SK-N-SH (cell line): ENCODE measurements at regions not wholly inside any gene's neighbourhood (a gene's known extent, or its start where the extent isn't known, plus 50 kb on each side); places are given as distances from the start of the nearest gene placed in this dataset.

Source experiments
- CTCF ChIA-PET: fragments of 300-600, 350-600 bp; formaldehyde crosslinking; extraction: SDS; loops from one replicate; lab custom pipeline; 2021; lab: Yijun Ruan, JAX
- POLR2A ChIA-PET: fragments of 350-600 bp; sonication (Branson Sonifier 250); formaldehyde crosslinking; extraction: SDS; loops from one replicate; lab custom pipeline; 2020; ENCODE audit warnings: antibody characterized with exemption, inconsistent platforms; lab: Yijun Ruan, JAX
- DNase-seq: peaks from one replicate; pipeline ENCODE4 v3.0.0; 2012
- H2AFZ ChIP-seq: fragments of 200-600 bp; sonication (generic); 2 replicates; pipeline ENCODE4 v1.8.1; 2016; ENCODE audit warnings: antibody characterized with exemption, mild to moderate bottlenecking, low read depth
- H3F3A ChIP-seq: fragments of 200-600 bp; sonication (generic); replicated peaks from 2 replicates; pipeline ENCODE3; 2016; ENCODE audit warnings: antibody characterized with exemption, mild to moderate bottlenecking; ENCODE audit not compliant: insufficient read depth
- H3K27ac ChIP-seq, 2 experiments: fragments of 200-500 bp in 1 of 2; fragments of 200-600 bp in 1 of 2; sonication (Bioruptor generic) in 1 of 2; sonication (generic), shearing (Covaris generic) in 1 of 2; 2 replicates each; pipeline versions ENCODE4 v1.5.1 to v1.6.1; 2014 to 2016; ENCODE audit warnings: low read depth in 2 of 2, inconsistent platforms in 1 of 2, low read length in 1 of 2, mild to moderate bottlenecking in 1 of 2, mixed read lengths in 1 of 2
- H3K27me3 ChIP-seq: fragments of 200-600 bp; sonication (generic), shearing (Covaris generic); 2 replicates; pipeline ENCODE4 v1.6.1; 2016; ENCODE audit warnings: mixed run types; ENCODE audit not compliant: insufficient read depth
- H3K36me3 ChIP-seq, 2 experiments: fragments of 200-500 bp in 1 of 2; fragments of 200-600 bp in 1 of 2; sonication (Bioruptor generic) in 1 of 2; sonication (generic) in 1 of 2; replicated peaks in 1 of 2; 2 replicates each; pipeline versions ENCODE3 to v1.5.1; 2014 to 2016; ENCODE audit warnings: low read length in 1 of 2, mild to moderate bottlenecking in 1 of 2; ENCODE audit not compliant: insufficient read depth in 2 of 2, control insufficient read depth in 1 of 2
- H3K4me1 ChIP-seq, 2 experiments: fragments of 200-500 bp in 1 of 2; fragments of 200-600 bp in 1 of 2; sonication (Bioruptor generic) in 1 of 2; sonication (generic), shearing (Covaris generic) in 1 of 2; 2 replicates each; pipeline versions ENCODE4 v1.5.1 to v1.6.1; 2014 to 2016; ENCODE audit warnings: low read depth in 1 of 2, low read length in 1 of 2, mixed run types in 1 of 2; ENCODE audit not compliant: insufficient read depth in 2 of 2, control insufficient read depth in 1 of 2
- H3K4me2 ChIP-seq: fragments of 200-600 bp; sonication (generic), shearing (Covaris generic); 2 replicates; pipeline ENCODE4 v1.6.1; 2017; ENCODE audit warnings: mixed run types
- H3K4me3 ChIP-seq, 2 experiments: fragments of 200-500 bp in 1 of 2; fragments of 200-600 bp in 1 of 2; sonication (Bioruptor generic) in 1 of 2; sonication (generic), shearing (Covaris generic) in 1 of 2; 2 replicates each; pipeline versions ENCODE4 v1.5.1 to v1.8.1; 2014 to 2016; ENCODE audit warnings: low read depth in 2 of 2, inconsistent platforms in 1 of 2, low read length in 1 of 2, mild to moderate bottlenecking in 1 of 2, mixed read lengths in 1 of 2, moderate library complexity in 1 of 2
- H3K79me2 ChIP-seq: fragments of 200-600 bp; sonication (generic); 2 replicates; pipeline ENCODE4 v1.8.1; 2017; ENCODE audit warnings: mild to moderate bottlenecking; ENCODE audit not compliant: insufficient read depth
- H3K9ac ChIP-seq: fragments of 200-600 bp; sonication (generic); 2 replicates; pipeline ENCODE4 v1.6.1; 2017; ENCODE audit warnings: mixed run types
- H3K9me2 ChIP-seq: fragments of 200-600 bp; sonication (generic); 2 replicates; pipeline ENCODE4 v1.6.1; 2017; ENCODE audit warnings: mixed run types
- H3K9me3 ChIP-seq: fragments of 200-600 bp; sonication (generic); 2 replicates; pipeline ENCODE4 v1.6.1; 2017; ENCODE audit warnings: mixed run types, mild to moderate bottlenecking, moderate library complexity
- H4K20me1 ChIP-seq: fragments of 200-600 bp; sonication (generic); 2 replicates; pipeline ENCODE4 v1.6.1; 2017; ENCODE audit warnings: mild to moderate bottlenecking, mixed run types; ENCODE audit not compliant: insufficient read depth
- CTCF ChIP-seq: fragments of 200-600 bp; sonication (generic); IDR thresholded peaks from 2 replicates; pipeline ENCODE4 v1.6.1; 2017; ENCODE audit warnings: antibody characterized with exemption, mild to moderate bottlenecking, moderate library complexity
- ELF1 ChIP-seq: IDR thresholded peaks from 2 replicates; pipeline ENCODE4 v1.4.0; 2012
- EP300 ChIP-seq, 2 experiments: IDR thresholded peaks; 2 replicates each; pipeline versions ENCODE4 v1.4.0 to v1.6.1; 2012; ENCODE audit warnings: borderline replicate concordance in 1 of 2, low read depth in 1 of 2, low read length in 1 of 2
- EZH2phosphoT487 ChIP-seq: fragments of 200-600 bp; sonication (generic); IDR thresholded peaks from 2 replicates; pipeline ENCODE4 v1.6.1; 2017; ENCODE audit warnings: low read depth, mixed run types, mild to moderate bottlenecking, antibody characterized with exemption, moderate library complexity, borderline replicate concordance
- FOXJ3 ChIP-seq: sonication (generic); formaldehyde crosslinking; IDR thresholded peaks from 2 replicates; pipeline ENCODE4 v1.5.1; 2020; ENCODE audit warnings: mild to moderate bottlenecking, missing genetic modification reagents
- GABPA ChIP-seq: IDR thresholded peaks from 2 replicates; pipeline ENCODE4 v1.4.0; 2012; ENCODE audit warnings: low read depth, mild to moderate bottlenecking
- GATA2 ChIP-seq: sonication (generic); formaldehyde crosslinking; IDR thresholded peaks from 2 replicates; pipeline ENCODE4 v1.5.0; 2020; ENCODE audit warnings: mild to moderate bottlenecking, missing genetic modification reagents
- IRF3 ChIP-seq: fragments of 150-350 bp; IDR thresholded peaks from 2 replicates; pipeline ENCODE4 v1.6.1; 2016; ENCODE audit warnings: mild to moderate bottlenecking, low read depth, low read length
- MEF2A ChIP-seq: IDR thresholded peaks from 2 replicates; pipeline ENCODE4 v1.4.0; 2012; ENCODE audit warnings: low read depth, borderline replicate concordance
- MXI1 ChIP-seq: IDR thresholded peaks from 2 replicates; pipeline ENCODE4 v1.6.1; 2012; ENCODE audit warnings: mild to moderate bottlenecking, low read depth, low read length, improper control_type of control experiment
- NFIC ChIP-seq: IDR thresholded peaks from 2 replicates; pipeline ENCODE4 v1.4.0; 2012; ENCODE audit warnings: borderline replicate concordance
- POLR2AphosphoS5 ChIP-seq: IDR thresholded peaks from 2 replicates; pipeline ENCODE4 v1.6.1; 2012; ENCODE audit warnings: low read depth, low read length
- RCOR1 ChIP-seq: fragments of 150-350 bp; IDR thresholded peaks from 2 replicates; pipeline ENCODE4 v1.6.1; 2017; ENCODE audit warnings: antibody characterized with exemption, low read length
- REST ChIP-seq: IDR thresholded peaks from 2 replicates; pipeline ENCODE4 v1.6.1; 2012; ENCODE audit warnings: mild to moderate bottlenecking, low read depth, low read length, moderate library complexity
- RFX5 ChIP-seq: IDR thresholded peaks from 2 replicates; pipeline ENCODE4 v1.6.1; 2012; ENCODE audit warnings: mild to moderate bottlenecking, improper control_type of control experiment, low read length
- RXRA ChIP-seq: IDR thresholded peaks from 2 replicates; pipeline ENCODE4 v1.4.0; 2012; ENCODE audit warnings: low read depth, mild to moderate bottlenecking, borderline replicate concordance
- SIN3A ChIP-seq: IDR thresholded peaks from 2 replicates; pipeline ENCODE4 v1.6.1; 2012; ENCODE audit warnings: low read depth, mild to moderate bottlenecking, low read length, moderate library complexity, borderline replicate concordance
- USF1 ChIP-seq: IDR thresholded peaks from 2 replicates; pipeline ENCODE4 v1.4.0; 2012; ENCODE audit warnings: low read depth, borderline replicate concordance
- USF2 ChIP-seq: fragments of 150-350 bp; IDR thresholded peaks from 2 replicates; pipeline ENCODE4 v1.6.1; 2017; ENCODE audit warnings: antibody characterized with exemption, low read length, low read depth, borderline replicate concordance
- YY1 ChIP-seq: IDR thresholded peaks from 2 replicates; pipeline ENCODE4 v1.4.0; 2012; ENCODE audit warnings: low read depth, mild to moderate bottlenecking
- ZBTB33 ChIP-seq: IDR thresholded peaks from 2 replicates; pipeline ENCODE4 v1.4.0; 2012; ENCODE audit warnings: low read depth, borderline replicate concordance
- WGBS: methylation state at CpG from one replicate; pipeline ENCODE4 v1.1.6; 2017; ENCODE audit warnings: low lambda C conversion rate; 5-methylcytosine and 5-hydroxymethylcytosine counted together

GRCh38 chr2:188050726-188051125 is 240.9 kb upstream of the GULP1 start (continued):
- TF ChIP-seq USF1: no peak
- no peak for TF ChIP-seq ELF1
- no peak for TF ChIP-seq GABPA
- TF ChIP-seq RFX5: no peak
- TF ChIP-seq SIN3A: no peak

GRCh38 chr2:188051706-188052105 is 240.0 kb upstream of the GULP1 start:
- peaks cover 3% of the 10 kb centered on the region for H3F3A ChIP-seq
- H3K79me2 ChIP-seq: no peaks in the 10 kb centered on the region
- no peaks in the 10 kb centered on the region for H4K20me1 ChIP-seq
- no peaks in the 10 kb centered on the region for H3K27me3 ChIP-seq
- no peak for DNase-seq
- no peaks in the 10 kb centered on the region; a peak in 1 of 4 replicates for H3K4me1 ChIP-seq
- ChIA-PET CTCF (interaction anchor here (0.6 kb wide), 1 partner anchor 338 kb away, joined by 3 read pairs; no protein-coding TSS in a partner anchor), POLR2A (no interaction called here)
- no peak overlapping the region for H3K4me2 ChIP-seq
- H3K9me3 ChIP-seq: no peaks in the 10 kb centered on the region
- 97% methylated on average over 1 of the region's 1 CpG for whole genome bisulfite sequencing
- no peak overlapping the region for H2AFZ ChIP-seq
- H3K4me3 ChIP-seq: no peak overlapping the region
- TF ChIP-seq ZBTB33 (no peak), MXI1 (no peak), CTCF (no peak), SIN3A (no peak), RFX5 (no peak), MEF2A (no peak), EZH2phosphoT487 (no peak), IRF3 (no peak), GATA2 (CRISPR knock-in tag) (no peak), USF2 (no peak), POLR2AphosphoS5 (no peak), RCOR1 (no peak), EP300 (IDR thresholded peaks at IDR 0.05; ENCODE audit: borderline replicate concordance in 1 of 2, low read depth in 1 of 2, low read length in 1 of 2) (no peak), YY1 (no peak), REST (no peak), NFIC (no peak), RXRA (no peak), FOXJ3 (CRISPR knock-in tag) (no peak)
- no peaks in the 10 kb centered on the region for H3K9me2 ChIP-seq
- H3K36me3 ChIP-seq: no peaks in the 10 kb centered on the region
- no peak overlapping the region for H3K27ac ChIP-seq
- no peak overlapping the region for H3K9ac ChIP-seq
